ENCODE measurements at regions not wholly inside any gene's neighbourhood (a gene's known extent, or its start where the extent isn't known, plus 50 kb on each side); places are given as distances from the start of the nearest gene placed in this dataset.
"Not testable (repeated sequence)": the region's sequence is repeated elsewhere in the genome, so short reads cannot be mapped to it uniquely, and the experiment has no call there.

DNA sequence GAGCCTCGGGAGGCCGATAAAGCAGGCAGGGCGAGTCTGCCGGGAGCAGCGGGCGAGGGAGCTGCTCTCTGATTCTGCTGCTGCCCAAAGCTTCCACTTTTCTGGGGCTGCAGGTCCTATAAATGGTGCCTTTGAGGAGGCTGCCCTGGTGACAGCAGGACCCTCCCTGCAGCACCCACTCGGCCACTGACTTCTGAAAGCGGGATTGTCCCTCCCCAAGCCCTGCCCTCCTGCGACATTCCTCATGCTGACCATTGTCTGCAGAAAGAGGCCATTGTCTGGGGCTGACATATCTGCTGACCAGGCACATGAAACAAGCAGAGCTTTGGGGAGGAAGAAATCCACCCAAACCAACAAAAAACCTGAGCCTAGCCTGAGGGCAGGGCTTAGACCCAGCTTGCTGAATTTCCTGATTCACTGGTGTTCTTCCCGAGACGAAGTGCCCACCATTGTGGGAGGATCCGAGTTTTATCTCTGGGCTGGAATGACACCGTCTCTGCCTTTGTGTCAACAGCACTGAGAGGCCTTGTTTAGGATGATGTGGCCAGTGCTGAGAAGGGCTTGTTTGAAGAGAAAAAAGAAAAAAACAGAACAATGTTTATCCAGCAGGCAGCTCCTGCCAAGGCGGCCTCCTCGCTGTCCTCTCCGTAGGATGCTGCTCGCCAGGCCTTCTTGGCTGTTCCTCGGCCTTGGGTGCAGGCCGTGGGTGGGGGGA, 129.7 kb downstream of the MYCN start:
- DNase-seq (ENCODE audit: low read depth in 2 of 2): no peak

DNA sequence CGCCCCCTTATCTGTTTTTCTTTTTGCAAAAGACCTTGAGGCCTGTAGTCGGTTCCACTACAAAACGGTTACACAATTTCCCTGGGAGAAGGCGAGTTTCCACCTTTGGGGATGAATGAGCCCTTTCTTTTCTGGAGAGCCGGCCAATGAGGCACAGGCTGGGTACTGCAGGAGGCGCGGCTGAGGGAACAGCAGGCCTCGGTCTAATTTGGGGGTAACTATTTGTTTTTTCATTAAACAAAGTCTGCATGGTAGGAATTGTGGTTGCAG, 129.2 kb downstream of the MYCN start:
- no peak for DNase-seq (ENCODE audit: low read depth in 2 of 2)

DNA sequence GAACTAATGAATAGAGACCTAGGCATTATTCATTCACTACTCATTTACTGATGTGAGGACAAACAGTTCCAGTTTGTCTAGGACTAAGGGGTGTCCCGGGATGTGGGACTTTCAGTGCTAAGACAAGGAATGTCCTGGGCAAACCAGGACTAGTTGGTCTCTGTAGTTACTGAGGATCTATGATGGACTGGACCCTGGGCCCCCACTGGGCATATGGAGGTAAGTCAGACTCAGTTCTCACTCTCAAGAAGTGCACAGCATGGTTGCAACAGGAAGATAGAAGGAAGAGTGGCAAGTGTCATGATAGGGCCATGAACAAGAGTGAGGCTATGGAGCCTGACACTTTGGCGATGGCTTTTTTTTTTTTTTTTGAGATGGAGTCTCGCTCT, 128.2 kb downstream of the MYCN start:
- no peak for DNase-seq (ENCODE audit: low read depth in 2 of 2)

DNA sequence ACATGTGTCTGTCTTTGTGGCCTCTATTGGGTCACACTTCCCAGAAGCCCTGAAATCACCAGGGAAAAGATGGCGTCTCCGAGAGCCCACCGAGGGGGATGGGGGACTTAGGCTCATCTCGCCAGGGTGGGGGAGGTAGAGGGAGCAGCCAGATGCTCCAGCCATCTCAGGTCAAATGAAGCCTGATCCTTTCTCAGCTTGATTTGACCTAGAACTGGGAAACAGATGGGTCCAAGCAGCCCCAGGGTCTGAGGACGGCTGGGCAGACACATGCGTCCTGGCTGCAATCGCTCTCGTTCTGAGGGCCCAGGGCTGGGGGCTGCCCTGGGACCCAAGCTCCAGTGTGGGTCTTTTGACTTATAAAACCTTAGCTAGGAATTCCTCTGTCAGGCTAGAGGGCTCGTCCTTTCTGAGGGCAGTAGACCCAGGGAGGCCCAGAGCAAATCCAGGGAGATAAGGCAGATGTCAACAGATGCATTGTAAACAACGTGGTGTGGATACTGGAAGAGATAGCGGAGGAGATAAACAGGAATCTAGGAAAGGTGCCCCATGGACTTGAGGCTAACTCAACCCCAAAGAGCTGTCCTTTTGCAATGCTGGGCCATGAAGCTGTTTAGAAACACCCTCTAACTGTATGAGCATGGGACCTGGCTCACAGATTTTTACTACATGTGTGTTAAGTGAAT, 127.7 kb downstream of the MYCN start:
- DNase-seq (ENCODE audit: low read depth in 2 of 2): no peak

DNA sequence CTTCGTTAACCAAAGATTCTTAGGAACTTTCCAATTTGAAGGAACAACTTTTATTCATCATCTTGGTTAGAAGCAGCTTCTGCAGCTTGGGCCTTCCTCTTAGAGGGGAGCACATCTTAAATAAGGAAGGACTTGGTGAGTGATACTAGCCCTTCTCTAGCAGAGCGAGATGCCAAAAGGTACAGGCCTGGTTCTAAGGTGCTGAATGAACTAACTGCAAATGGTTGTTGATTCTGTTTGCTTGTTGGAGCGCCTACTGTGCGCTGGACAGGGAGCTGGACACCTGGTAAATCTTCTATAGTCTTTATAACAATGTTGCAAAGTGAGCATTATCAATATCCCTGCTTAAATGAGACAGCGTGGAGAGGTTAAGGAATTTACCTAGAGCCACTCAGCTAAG, 127.1 kb downstream of the MYCN start:
- no peak for DNase-seq (ENCODE audit: low read depth in 2 of 2)

DNA sequence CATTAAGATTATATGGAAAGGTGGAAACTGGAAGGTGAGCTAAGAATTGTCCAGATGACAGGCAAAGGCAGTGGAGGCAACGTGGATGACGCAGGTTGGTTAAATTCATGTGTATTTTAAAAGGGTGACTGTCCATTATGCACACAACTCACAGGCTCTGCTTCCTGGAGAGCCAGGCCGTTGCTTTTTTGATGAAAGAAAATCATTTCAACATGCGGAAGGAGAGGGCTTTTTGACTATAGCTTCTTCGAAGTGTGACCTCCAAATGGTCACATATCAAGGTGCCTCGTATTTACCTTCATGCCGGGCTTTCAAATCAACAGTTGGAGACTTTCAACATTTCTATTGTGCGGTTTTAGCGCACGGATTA, 126.7 kb downstream of the MYCN start:
- no peak for DNase-seq (ENCODE audit: low read depth in 2 of 2)

DNA sequence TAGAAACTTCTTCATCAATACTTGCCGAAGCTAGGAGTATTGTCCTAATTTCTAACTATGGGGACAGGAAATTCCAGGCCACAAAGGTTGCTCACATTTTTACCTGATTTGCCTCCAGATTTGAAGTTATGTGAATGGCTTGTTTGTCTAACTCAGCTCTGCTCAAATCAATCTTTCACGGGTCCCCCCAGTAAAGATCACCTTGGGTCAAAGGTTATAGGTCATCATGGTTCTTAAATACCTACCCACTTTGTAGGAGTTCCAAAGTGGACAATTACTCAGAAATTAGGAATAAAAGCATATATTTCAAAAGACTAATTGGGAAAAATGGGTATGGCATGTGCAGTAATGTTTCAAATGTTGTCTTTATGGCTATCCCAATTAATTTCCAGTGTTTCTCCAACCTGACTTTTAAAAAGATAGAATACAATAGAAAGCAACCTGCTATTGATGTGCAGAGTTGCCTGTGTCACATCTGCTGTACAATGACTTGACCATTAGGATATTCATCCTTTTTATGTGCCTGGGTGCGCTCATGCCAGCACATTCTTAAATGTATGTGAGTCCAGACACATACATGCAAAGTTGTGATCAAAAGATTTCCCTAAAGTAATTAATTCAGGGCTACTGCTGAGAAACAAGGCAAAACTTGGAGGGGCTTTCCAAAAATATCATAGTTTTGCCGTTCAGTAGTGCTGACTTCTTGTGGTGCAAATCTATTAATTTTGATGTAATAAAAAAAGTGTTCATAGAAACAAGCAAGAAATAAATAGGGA, 126.1 kb downstream of the MYCN start:
- no peak for DNase-seq (ENCODE audit: low read depth in 2 of 2)

DNA sequence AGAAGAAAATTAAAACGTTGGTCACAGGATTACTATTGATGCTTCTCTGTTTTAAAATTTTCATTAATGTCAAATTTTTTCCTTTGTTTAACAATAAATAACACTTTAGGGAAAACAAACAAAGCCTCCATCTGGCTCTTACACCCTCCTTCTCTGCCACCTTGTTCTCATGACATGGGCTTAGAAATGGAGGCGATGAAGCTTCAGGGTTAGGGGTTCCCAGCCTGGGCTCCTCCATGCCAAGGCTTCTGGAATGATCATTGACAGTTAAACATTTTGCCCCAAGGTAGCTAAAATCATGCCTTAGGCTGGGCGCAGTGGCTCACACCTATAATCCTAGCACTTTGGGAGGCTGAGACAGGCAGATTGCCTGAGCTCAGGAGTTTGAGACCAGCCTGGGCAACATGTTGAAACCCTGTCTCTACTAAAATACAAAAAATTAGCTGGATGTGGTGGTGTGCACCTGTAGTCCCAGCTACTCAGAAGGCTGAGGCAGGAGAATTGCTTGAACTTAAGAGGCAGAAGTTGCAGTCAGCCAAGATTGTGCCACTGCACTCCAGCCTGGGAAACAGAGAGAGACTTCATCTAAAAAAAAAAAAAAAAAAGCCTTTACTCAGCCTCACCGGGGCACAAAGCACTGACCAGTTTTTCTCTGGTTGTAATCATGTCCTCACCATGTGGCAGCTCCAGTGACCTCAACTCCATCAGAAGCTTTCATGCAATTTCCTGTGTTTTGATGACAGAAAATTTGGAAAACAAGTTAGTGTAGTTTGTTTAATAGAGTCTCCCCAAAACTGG, 125.1 kb downstream of the MYCN start:
- not testable (repeated sequence) for DNase-seq (ENCODE audit: low read depth in 2 of 2)

DNA sequence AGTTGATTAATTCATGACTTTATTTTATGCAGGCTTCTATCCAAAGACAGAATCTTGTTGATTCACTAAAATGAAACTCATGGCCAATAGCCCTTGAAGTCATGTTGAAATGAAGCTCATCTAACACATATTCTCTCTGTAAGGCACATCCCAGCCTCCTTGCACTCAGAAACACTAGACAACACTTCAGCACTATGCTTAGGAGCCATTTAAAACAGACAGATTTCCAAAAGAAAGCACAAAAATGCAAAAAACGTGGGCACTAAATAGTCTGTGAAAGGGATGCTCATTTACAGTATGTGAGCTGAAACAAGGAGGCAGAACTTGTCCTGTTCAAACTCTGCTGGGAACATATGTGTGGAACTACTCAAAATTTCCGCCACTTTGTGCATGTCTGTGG, 124.4 kb downstream of the MYCN start:
- no peak for DNase-seq (ENCODE audit: low read depth in 2 of 2)

DNA sequence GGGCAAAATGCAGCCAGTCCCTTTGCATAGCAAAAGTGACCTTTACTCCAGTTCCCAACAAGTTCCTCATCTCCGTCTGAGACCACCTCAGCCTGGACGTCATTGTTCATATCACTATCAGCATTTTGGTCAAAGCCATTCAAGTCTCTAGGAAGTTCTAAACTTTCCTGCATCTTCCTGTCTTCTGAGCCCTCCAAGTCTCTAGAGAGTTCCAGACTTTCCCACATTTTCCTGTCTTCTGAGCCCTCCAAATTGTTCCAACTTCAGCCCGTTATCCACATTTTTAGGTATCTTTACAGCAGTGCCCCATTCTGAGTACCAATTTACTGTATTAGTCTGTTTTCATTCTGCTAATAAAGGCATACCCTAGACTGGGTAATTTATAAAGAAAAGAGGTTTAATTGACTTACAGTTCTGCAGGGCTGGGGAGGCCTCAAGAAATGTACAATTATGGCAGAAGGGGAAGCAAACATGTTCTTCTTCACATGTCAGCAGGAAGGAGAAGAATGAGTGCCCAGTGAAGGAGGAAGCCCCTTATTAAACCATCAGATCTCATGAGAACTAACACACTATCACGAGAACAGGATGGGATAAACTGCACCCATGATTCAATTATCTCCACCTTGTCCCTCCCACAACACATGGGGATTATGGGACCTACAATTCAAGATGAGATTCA, 123.7 kb downstream of the MYCN start:
- no peak for DNase-seq (ENCODE audit: low read depth in 2 of 2)

DNA sequence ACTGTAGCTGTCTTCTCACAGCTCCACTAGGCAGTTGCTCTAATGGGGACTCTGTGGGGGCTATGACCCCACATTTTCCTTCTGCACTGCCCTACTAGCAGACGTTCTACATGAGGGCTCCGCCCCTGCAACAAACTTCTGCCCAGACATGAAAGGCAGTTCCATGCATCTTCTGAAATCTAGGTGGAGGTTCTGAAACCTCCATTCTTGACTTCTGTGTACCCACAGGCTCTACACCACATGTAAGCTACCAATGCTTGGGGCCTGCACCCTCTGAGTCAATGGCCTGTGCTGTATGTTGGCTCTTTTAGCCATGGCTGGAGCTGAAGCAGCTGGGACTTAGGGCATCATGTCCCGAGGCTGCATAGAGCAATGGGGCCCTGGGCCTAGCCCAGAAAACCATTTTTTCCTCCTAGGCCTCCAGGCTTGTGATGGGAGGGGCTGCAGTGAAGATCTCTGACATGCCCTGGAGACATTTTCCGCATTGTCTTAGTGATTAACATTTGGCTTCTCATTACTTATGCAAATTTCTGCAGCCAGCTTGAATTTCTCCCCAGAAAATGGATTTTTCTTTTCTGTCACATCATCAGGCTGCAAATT, 123.0 kb downstream of the MYCN start:
- DNase-seq (ENCODE audit: low read depth in 2 of 2): no peak

DNA sequence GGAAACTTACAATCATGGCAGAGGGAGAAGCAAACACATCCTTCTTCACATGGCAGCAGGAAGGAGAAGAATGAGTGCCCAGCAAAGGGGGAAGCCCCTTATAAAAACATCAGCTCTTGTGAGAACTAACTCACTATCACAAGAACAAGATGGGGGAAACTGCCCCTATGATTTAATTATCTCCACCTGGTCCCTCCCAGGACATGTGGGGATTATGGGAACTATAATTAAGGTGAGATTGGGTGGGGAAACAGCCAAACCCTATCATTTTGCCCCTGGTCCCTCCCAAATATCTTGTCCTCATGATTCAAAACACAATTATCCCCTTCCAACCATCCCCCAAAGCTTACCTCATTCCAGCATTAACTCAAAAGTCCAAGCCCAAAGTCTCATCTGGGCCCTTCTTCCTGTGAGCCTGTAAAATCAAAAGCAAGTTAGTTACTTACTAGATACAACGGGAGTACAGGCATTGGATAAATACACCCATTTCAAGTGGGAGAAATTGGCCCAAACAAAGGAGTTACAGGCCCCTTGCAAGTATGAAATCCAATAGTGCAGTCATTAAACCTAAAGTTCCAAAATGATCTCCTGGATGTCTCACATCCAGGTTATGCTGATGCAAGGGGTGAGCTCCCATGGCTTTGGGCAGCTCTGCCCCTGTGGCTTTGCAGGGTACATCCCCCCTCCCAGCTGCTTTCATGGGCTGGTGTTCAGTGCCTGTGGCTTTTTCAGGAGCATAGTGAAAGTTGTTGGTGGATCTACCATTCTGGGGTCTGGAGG, 122.3 kb downstream of the MYCN start:
- DNase-seq (ENCODE audit: low read depth in 2 of 2): no peak

DNA sequence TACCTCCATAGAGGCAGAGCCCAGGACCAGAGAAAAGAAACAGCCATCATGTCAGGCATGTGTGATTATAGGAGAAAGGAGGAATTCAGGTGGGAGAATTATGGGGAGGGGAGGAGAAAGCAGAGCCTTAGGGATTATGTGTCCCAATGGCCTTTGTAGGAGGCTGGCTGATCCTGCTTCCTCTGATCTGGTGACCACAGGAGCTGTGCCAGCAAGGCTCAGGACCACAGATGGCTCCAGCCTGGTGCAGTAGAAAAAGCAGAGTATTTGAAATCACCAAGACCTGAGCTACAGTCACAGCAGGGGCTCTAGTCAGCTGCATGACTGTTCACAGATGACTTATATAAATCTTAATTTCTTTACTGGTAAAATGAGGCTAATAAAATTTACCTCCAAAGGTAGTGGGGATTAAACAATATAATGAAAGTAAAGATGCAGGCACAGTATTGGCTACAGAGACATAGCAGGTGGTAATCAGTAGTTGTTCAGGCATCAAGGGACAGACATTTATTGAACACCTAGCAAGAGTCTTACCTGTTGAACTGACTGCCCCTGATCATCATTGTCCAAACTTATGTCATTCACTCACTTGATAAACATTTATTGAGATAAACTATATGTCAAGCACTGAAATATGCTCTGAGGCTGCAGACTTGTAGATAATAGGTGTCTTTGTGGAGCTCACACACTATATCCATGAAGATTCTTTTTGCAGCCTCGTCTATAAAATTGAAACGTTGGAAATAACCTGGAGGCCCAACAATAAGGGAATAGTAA, 121.3 kb downstream of the MYCN start:
- no peak for DNase-seq (ENCODE audit: low read depth in 2 of 2)

DNA sequence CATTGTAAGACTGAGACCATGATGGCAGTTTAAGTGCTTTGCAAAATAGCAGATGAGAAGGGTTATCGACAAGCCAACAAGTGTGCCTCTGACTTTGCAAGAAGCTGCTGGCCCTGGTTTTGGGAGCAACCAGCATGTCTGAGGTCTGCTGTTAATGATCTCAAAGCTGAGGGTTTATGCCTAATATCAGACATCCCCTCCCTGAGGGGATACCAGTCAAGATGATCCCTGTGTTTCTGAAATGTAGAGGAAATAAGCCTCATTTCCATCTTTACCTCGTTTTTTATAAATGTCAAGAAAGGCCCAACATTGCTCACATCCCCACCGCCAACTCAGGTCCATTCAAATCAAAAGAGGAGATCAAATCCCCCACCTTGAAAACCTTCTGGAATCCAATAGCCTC, 120.6 kb downstream of the MYCN start:
- DNase-seq (ENCODE audit: low read depth in 2 of 2): no peak

DNA sequence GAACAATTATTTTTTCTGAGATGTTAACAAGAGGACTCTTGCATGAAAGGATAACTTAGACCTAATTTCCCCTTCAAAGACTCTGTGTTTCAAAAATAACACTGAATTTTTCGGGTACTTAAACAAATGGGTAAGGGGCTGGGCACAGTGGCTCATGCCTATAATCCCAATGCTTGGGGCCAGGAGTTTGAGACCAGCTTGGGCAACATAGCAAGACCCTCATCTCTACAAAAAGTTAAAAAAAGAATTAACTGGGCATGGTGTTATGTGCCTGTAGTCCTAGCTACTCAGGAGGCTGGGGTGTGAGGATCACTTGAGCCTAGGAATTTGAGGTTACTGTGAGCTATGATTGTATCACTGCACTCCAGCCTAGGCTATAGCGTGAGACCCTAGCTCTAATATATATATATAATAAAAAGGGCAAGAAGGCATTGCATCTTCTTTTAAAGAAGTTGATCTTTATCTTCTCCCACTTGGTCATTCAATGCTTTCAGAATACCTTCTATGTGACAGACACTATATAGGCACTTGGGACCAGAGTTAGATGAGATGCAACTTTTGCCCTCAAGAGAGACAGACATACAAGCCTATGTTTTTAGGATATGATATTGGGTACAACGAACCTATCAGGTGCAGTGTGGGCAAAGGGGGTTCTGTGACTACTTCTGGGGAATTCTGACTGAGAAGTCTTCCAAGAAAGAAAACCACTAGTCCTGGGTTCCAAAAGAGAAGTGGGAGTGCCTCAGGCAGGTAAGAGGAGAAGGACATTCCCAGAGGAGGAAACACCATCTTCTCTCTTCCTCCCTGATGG, 120.0 kb downstream of the MYCN start:
- no peak for DNase-seq (ENCODE audit: low read depth in 2 of 2)

DNA sequence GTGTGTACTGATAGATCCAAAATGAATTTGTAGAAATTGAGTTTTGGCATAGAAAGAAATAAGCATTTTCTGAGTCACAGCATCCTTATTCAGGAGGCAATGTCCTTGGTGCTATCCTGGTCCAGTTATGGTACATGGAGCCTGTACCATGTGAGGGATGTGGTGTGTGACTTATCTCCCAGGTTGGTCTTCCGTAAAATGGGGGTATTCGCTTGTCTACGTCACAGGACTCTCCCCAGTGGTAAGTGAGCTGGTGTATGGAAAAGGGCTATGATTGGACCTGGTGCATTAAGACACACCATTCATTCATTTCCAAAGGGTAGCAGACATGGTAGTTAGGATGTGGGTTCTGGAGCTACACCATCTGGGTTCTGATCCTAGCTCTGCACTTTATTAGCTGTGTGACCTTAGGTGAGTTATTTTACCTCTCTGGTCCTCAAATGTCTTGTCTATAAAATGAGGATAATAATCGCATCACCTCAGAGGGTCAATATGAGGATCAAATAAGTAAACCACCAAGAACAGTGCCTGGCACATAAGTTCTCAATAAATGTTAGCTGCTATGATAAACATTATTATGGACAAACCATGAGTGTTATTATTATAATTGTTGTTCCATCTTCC, 119.2 kb downstream of the MYCN start:
- no peak for DNase-seq (ENCODE audit: low read depth in 2 of 2)

DNA sequence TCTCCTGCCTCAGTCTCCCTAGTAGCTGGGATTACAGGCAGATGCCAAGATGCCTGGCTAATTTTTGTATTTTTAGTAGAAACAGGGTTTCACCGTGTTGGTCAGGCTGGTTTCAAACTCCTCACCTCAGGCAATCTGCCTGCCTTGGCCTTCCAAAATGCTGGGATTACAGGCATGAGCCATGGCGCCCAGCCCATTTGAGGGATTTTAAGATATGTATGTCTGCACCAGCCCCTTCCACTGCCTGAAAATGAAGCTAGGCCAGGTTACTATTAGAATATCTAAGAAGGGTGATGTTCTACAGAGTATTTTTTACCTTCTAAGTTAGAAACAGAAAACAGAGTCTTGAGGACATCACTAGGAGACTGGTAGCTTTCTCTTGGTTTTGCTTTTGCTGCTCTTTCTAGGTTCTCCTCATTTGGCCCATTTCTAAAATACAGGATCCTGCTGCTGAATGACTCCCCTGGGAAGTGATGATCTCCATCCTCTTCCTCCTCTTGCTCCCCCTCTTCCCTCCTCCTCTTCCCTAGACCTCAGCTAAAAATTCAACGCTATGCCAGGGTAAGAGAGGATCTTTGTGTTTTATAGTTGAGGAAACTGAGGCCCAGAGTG, 118.5 kb downstream of the MYCN start:
- no peak for DNase-seq (ENCODE audit: low read depth in 2 of 2)

DNA sequence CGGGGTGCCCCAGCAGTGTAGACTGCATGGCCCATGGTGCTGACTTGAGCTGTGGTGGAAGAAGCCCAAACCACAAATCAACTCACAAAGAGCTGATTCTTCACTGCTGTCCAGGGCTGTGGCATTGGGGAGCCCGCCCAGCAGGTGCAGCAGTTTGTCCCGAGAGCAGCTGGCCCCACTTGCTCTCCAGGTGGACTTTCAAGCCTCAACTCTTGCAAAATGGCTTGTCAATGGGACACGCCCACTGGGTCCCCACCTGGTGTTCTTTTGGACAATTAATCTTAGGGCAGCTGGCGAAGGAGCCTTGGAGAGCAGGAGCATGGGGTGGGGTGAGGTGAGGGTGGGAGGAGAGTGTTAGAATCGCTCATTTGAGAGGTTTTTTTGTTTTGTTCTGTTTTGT, 117.9 kb downstream of the MYCN start:
- no peak for DNase-seq (ENCODE audit: low read depth in 2 of 2)
